RKO (cell line): ENCODE measurements at regions not wholly inside any gene's neighbourhood (a gene's known extent, or its start where the extent isn't known, plus 50 kb on each side); places are given as distances from the start of the nearest gene placed in this dataset.
"Not testable (repeated sequence)": the region's sequence is repeated elsewhere in the genome, so short reads cannot be mapped to it uniquely, and the experiment has no call there.

Source experiments
- DNase-seq: peaks from one replicate; pipeline ENCODE4 v3.0.0-alpha.2; 2016; ENCODE audit warnings: low spot score

GRCh38 chr5:126052791-126053190, 370.4 kb upstream of the GRAMD2B start:
- DNase-seq: no peak

- DNase-seq: no peak
Measured at GRCh38 chr5:126053630-126054029, 369.6 kb upstream of the GRAMD2B start.

DNA sequence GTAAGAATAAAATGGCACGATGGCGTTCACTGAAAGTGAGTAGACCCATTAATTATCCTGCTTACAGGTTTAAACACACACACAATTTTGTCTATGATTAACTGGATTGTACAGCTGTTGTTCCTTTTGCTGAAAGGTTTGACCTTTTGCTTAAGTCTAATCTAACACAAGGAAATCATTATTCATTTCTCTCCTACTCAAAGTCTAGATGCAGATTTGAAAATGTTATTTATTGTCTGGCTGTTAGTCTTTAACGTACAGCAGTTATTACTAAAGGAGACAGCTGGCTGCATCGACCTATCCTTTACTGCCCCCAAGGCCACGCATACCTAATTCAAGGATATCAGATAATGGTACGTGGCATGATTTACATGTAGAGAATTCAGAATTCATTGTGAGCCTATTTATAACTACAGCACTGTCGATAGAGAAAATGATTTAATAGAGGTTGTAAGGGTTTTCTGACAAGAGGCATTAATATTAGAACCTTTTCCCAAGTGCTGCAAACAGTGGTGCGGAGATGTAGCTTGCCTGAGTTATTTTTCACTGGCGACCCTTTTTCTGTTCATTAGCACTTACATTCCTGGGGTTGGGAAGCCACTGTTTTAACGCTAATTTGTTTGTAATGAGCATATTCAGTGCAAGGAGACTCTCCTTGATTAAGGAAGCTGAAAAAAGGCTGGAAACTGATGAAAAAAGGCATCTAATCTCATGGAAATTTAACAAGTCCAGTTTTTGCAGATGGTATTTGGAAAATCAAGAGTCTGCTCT, 368.4 kb upstream of the GRAMD2B start:
- no peak for DNase-seq

GRCh38 chr5:126055348-126055729, 367.9 kb upstream of the GRAMD2B start:
- DNase-seq: no peak

DNA sequence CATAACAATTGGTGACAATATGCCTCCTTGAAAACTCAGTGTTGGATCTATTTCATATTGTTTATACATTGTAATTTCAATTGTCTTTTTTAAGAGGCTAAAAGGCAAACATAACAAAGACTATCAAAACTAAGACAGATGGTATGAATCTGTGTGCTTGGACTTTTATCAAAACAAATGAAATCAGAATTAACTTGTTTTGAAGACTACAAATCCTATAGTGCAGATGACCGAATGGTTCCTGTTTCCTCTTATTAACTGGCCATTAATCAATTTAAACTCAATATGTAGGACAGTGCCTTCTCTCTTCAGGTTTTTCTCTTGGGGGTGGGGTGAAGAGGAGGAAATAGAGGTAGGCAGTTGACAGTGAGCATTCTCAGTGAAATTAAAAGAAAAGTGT, 366.9 kb upstream of the GRAMD2B start:
- no peak for DNase-seq

- DNase-seq: no peak
Measured at GRCh38 chr5:126056851-126057622, 366.2 kb upstream of the GRAMD2B start.

- not testable (repeated sequence) for DNase-seq
Measured at GRCh38 chr5:126058392-126058791, 364.8 kb upstream of the GRAMD2B start.

DNA sequence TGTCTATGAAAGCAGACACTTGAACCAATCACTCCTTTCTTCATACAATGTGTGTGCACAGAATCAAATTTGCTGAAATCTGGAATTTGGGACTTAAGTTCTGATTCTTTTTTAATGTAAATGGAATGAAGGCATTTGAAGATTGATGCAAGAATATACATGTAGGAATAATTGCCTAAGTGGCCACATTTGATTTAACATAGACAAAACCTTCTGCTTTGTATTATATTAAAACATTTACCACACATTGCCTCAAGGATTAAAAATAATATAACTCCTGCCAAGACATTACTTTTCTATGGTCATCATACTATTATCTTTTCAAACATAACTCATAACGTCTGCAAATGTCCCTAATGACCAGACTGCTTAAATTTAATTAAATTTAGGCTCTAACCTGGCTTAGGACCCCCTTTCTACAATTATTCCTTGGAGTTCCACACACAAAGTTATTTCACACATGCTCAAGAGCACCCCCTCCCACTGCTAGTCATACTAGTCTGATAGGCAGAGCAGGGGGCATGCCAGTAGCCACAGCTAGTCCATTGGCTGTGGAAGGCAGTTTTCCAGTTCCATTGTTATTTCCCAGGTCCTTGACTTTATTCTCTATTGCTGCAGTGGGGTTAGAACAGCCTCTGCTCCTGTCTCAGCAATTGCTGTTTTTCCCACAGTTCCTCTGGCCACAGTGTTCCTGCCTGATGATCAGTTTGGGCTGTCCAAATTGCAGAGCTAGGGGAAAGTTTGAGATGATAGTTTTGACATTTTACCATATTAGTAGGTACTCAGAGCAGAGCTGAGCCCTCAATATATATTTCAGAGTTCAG, 360.6 kb upstream of the GRAMD2B start:
- no peak for DNase-seq

GRCh38 chr5:126065061-126065460, 358.1 kb upstream of the GRAMD2B start:
- DNase-seq: no peak

GRCh38 chr5:126066836-126067235, 356.4 kb upstream of the GRAMD2B start:
- DNase-seq: no peak

DNA sequence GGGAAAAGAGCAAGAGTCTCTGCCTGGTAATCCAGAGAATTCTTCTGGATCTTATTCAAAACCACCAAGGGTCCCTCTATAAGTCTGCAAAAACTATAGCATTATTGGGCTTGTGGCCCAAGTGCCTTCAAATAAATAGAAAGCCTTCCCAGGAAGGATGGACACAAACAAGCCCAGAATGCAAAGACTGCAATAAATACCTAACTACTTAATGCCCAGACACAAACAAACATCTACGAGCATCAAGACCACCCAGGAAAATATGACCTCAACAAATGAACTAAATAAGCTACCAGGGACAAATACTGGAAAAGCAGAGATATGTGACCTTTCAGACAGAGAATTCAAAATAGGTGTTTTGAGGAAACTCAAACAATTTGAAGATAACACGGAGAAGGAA, 355.8 kb upstream of the GRAMD2B start:
- DNase-seq: no peak

GRCh38 chr5:126069329-126069728, 353.9 kb upstream of the GRAMD2B start:
- DNase-seq: no peak

GRCh38 chr5:126070481-126070880, 352.7 kb upstream of the GRAMD2B start:
- DNase-seq: no peak

DNA sequence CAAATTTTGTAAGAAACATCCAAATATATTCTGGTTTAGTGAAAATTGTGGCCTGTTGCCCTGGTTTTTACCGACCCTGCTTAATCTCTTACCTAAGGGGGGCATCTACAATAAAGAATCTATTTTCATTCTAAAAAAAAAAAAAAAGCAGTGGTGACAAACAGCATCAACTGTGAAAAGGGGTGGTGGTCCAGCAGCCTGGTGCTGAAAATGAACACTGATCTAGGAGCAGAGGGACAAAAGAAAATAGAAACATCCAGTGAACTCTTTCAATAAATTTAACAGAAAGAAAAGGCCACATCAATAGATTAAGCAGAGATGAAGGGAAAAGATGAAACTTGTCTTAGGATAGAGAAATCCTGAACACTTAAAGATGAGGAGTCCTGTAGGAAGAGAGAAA, 348.7 kb upstream of the GRAMD2B start:
- DNase-seq: no peak

GRCh38 chr5:126079266-126079665, 343.9 kb upstream of the GRAMD2B start:
- no peak for DNase-seq

DNA sequence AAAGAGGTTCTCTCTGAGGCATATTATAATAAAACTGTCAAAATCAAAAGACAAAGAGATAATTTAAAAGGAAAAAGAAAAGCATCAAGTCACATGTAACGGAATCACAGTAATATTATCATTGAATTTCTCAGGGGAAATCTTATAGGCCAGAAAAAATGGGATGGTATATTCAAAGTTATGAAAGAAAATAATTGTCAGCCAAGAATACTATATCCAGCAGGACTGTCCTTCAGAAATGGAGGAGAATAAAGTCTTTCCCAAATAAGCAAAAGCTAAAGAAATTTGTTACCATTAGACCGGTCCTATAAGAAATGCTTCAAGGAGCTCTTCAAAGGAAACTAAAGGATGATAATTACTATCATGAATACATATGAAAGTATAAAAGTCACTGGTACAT, 342.0 kb upstream of the GRAMD2B start:
- no peak for DNase-seq

DNA sequence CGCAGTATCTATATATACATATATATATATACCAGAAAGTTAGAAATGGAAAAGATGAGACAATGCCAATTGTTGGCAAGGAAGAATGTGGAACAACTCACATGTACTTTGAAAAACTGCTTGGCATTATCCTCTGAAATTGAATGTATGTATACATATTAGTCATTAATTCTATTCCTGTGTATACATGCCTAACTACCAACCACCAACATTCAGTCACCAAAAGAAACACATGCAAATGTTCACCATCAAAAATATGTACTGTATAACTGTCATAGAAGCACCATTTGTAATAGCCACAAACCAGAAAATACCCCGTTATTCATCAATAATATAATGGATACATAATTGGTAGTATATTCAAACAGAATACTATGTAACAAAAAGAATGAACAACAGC, 330.2 kb upstream of the GRAMD2B start:
- no peak for DNase-seq

DNA sequence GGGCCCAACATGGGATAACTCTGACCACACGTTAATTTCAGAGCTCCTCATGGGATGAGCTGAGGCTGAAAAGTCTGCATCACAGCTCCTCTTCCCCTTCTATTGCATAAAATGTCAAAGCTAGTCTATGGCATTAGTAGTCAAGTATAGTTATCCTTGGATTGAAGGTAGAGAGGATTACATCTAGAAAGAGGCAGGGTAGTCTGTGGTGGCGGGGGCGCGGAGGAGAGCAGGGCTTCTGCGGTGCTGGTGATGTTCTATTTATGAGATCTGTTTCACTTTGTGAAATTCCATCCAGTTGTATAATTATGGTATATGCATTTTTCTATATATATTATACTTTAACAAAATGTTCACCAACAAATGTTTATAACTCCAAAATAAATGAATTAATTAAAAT, 329.5 kb upstream of the GRAMD2B start:
- DNase-seq: no peak

DNA sequence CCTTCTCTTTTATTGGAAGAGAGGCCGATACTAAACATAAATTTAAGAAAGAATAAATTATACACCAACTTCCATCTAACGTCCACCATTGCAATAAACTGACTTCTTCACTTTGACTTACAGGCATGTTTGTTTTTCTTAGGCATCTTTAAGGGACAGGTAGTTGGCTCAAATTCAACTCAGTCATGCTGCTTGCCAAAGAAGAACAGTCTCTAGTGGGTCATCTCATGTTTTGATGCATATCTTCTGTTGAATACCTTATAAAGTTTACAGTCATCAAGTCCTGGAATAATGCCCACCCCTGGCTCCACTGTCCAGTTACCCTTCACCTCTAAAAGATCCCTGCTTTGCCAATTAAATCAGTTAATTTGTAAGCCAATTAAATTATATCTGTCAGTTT, 328.2 kb upstream of the GRAMD2B start:
- DNase-seq: no peak

GRCh38 chr5:126096442-126097006, 326.7 kb upstream of the GRAMD2B start:
- DNase-seq: no peak

DNA sequence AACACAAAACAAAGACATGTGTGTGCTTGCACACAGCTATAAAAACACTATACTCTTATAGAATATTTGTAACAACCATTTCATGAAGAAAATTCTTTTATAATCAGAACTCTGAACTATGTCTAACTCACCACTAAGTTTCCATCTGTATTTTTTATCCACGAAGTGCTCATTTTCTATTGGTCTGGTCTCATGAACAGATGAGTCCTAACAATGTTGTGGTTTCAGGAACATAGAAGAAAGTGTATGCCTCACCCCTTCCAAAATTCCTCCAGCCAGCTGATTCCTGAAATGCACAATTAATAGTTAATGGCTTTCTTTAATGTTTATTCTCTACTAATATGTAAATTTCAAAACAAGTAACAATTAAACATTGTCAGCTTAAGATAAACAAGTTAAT, 325.3 kb upstream of the GRAMD2B start:
- DNase-seq: no peak

DNA sequence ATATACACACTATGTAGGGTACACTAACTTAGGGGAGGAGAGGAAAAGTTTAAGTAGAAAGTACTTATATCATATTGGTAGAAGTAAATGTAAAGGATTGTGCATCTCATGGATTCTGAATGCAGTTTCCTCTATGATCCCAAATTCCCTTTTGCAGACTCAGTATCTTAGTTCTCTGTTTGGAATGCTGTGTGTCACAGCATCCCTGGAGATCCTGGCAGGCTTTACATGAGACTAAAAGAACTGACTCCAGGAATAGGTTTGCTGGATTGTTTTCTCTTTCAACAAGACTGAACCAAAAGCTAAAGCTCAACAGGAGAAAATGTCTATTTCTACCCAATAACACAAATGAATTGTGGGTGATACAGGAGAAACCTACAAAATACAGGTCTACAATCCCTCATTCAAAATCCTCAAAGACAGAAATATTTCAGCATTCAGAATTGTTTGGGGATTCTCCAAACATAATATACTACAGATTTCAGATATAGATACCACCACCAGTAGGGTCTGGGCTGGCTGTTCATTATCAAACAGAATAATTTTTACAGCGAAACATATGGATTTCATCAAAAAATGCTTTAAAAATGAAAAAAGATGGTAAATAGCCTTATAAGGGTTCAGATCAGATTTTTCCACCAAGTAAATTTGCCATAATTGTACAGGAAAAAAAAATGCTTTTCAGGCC, 324.7 kb upstream of the GRAMD2B start:
- DNase-seq: peak; percentile 8
